Neural cell (in vitro differentiated cells): ENCODE measurements at regions not wholly inside any gene's neighbourhood (a gene's known extent, or its start where the extent isn't known, plus 50 kb on each side); places are given as distances from the start of the nearest gene placed in this dataset.
"Not testable (repeated sequence)": the region's sequence is repeated elsewhere in the genome, so short reads cannot be mapped to it uniquely, and the experiment has no call there.

ENCODE experiments used
- H2AFZ ChIP-seq: fragments of 200-600, 300-800 bp; sonication (generic), shearing (Covaris generic); 2 replicates; pipeline ENCODE4 v1.6.0; 2014; ENCODE audit warnings: low read depth, mild to moderate bottlenecking, antibody characterized with exemption, low read length, moderate library complexity
- H3F3A ChIP-seq: fragments of 200-600 bp; shearing (Covaris generic); 2 replicates; pipeline ENCODE4 v1.6.1; 2016; ENCODE audit warnings: mild to moderate bottlenecking, moderate library complexity, mixed read lengths, antibody characterized with exemption, low read length; ENCODE audit not compliant: insufficient read depth, poor library complexity, severe bottlenecking
- H3K27ac ChIP-seq: fragments of 200-600, 300-800 bp; sonication (generic), shearing (Covaris generic); 2 replicates; pipeline ENCODE4 v1.5.1; 2014; ENCODE audit warnings: mild to moderate bottlenecking, low read length, moderate library complexity
- H3K27me3 ChIP-seq: fragments of 300-800, 200-600 bp; sonication (generic), shearing (Covaris generic); 2 replicates; pipeline ENCODE4 v1.6.0; 2014; ENCODE audit warnings: mild to moderate bottlenecking, low read depth, low read length, moderate library complexity; ENCODE audit not compliant: insufficient read depth
- H3K36me3 ChIP-seq: fragments of 300-800, 200-600 bp; sonication (generic), shearing (Covaris generic); 2 replicates; pipeline ENCODE4 v1.5.1; 2014; ENCODE audit warnings: mild to moderate bottlenecking, antibody characterized with exemption, low read length, moderate library complexity; ENCODE audit not compliant: insufficient read depth
- H3K4me2 ChIP-seq: fragments of 300-800, 200-600 bp; sonication (generic), shearing (Covaris generic); 2 replicates; pipeline ENCODE4 v1.6.0; 2014; ENCODE audit warnings: mild to moderate bottlenecking, low read length
- H3K4me3 ChIP-seq: fragments of 300-800, 200-600 bp; sonication (generic), shearing (Covaris generic); 2 replicates; pipeline ENCODE4 v1.5.1; 2014; ENCODE audit warnings: mild to moderate bottlenecking, low read length, moderate library complexity
- H3K79me2 ChIP-seq: fragments of 200-600 bp; shearing (Covaris generic); replicated peaks from 2 replicates; pipeline ENCODE4 v1.6.0; 2014; ENCODE audit warnings: mild to moderate bottlenecking, low read length, moderate library complexity; ENCODE audit not compliant: insufficient read depth
- H3K9ac ChIP-seq: fragments of 300-800, 200-600 bp; sonication (generic), shearing (Covaris generic); 2 replicates; pipeline ENCODE4 v1.6.1; 2016; ENCODE audit warnings: mild to moderate bottlenecking, low read length, mixed read lengths
- H3K9me2 ChIP-seq: fragments of 200-600 bp; shearing (Covaris generic); 2 replicates; pipeline ENCODE4 v1.6.1; 2016; ENCODE audit warnings: mild to moderate bottlenecking, low read length, mixed read lengths; ENCODE audit not compliant: insufficient read depth
- H3K9me3 ChIP-seq: fragments of 200-600, 300-800 bp; sonication (generic), shearing (Covaris generic); 2 replicates; pipeline ENCODE4 v1.6.1; 2016; ENCODE audit warnings: mild to moderate bottlenecking, mixed run types, low read length, moderate library complexity, mixed read lengths
- H4K20me1 ChIP-seq: fragments of 200-600 bp; shearing (Covaris generic); 2 replicates; pipeline ENCODE4 v1.6.1; 2016; ENCODE audit warnings: mild to moderate bottlenecking, mixed run types; ENCODE audit not compliant: insufficient read depth
- CTCF ChIP-seq: fragments of 450-650 bp; IDR thresholded peaks from 2 replicates; pipeline ENCODE4 v1.5.1; 2014; ENCODE audit warnings: antibody characterized with exemption, mild to moderate bottlenecking, moderate library complexity; ENCODE audit not compliant: poor library complexity, severe bottlenecking
- EZH2 ChIP-seq: fragments of 200-600, 300-800 bp; shearing (Covaris generic), sonication (generic); IDR thresholded peaks from 2 replicates; pipeline ENCODE4 v1.6.1; 2014; ENCODE audit warnings: antibody characterized with exemption, low read length, borderline replicate concordance, mild to moderate bottlenecking; ENCODE audit not compliant: insufficient read depth, poor library complexity, severe bottlenecking
- MXI1 ChIP-seq: fragments of 450-650 bp; conservative IDR thresholded peaks from 2 replicates; pipeline ENCODE4 v1.6.1; 2014; ENCODE audit warnings: antibody characterized with exemption, mild to moderate bottlenecking; ENCODE audit not compliant: poor library complexity, severe bottlenecking
- POLR2AphosphoS5 ChIP-seq: IDR thresholded peaks from 2 replicates; pipeline ENCODE4 v1.6.1; 2012
- RAD21 ChIP-seq: fragments of 450-650 bp; conservative IDR thresholded peaks from 2 replicates; pipeline ENCODE4 v1.6.1; 2014; ENCODE audit warnings: antibody characterized with exemption, mild to moderate bottlenecking, moderate library complexity
- REST ChIP-seq: IDR thresholded peaks from 2 replicates; pipeline ENCODE4 v1.6.1; 2012; ENCODE audit warnings: borderline replicate concordance
- SMC3 ChIP-seq: fragments of 450-650 bp; conservative IDR thresholded peaks from 2 replicates; pipeline ENCODE4 v1.6.1; 2014; ENCODE audit warnings: antibody characterized with exemption, mild to moderate bottlenecking, moderate library complexity; ENCODE audit not compliant: poor library complexity
- TAF1 ChIP-seq: IDR thresholded peaks from 2 replicates; pipeline ENCODE4 v1.6.1; 2012; ENCODE audit warnings: low read depth

- no peak overlapping the region for H3K27ac ChIP-seq
- no peaks in the 10 kb centered on the region for H3F3A ChIP-seq
- H3K36me3 ChIP-seq, result no peaks in the 10 kb centered on the region
- no peaks in the 10 kb centered on the region for H3K9me3 ChIP-seq
- no peaks in the 10 kb centered on the region for H3K79me2 ChIP-seq
- no peaks in the 10 kb centered on the region for H3K9me2 ChIP-seq
- H3K27me3 ChIP-seq, result no peaks in the 10 kb centered on the region
- H3K9ac ChIP-seq, result no peak overlapping the region
- no peak overlapping the region for H2AFZ ChIP-seq
- TF ChIP-seq RAD21 (no peak), SMC3 (no peak), MXI1 (no peak), CTCF (no peak)
- no peaks in the 10 kb centered on the region for H4K20me1 ChIP-seq
- H3K4me2 ChIP-seq, result no peak overlapping the region
- H3K4me3 ChIP-seq, result no peak overlapping the region
Observed at GRCh38 chr13:21917086-21918015, 246.5 kb downstream of the FGF9 start.

GRCh38 chr13:21920802-21921201 is 249.9 kb downstream of the FGF9 start:
- H3K79me2 ChIP-seq, result not testable (repeated sequence)

GRCh38 chr13:21924958-21925357 is 254.1 kb downstream of the FGF9 start:
- no peak overlapping the region for H3K27ac ChIP-seq
- H3F3A ChIP-seq, result no peaks in the 10 kb centered on the region
- no peaks in the 10 kb centered on the region for H3K27me3 ChIP-seq
- H2AFZ ChIP-seq, result no peak overlapping the region
- no peak overlapping the region for H3K4me3 ChIP-seq
- no peaks in the 10 kb centered on the region for H4K20me1 ChIP-seq
- H3K4me2 ChIP-seq, result no peak overlapping the region
- no peaks in the 10 kb centered on the region for H3K9me2 ChIP-seq
- H3K9me3 ChIP-seq, result no peaks in the 10 kb centered on the region
- H3K36me3 ChIP-seq, result no peaks in the 10 kb centered on the region
- TF ChIP-seq REST, result no peak
- TF ChIP-seq CTCF, result no peak
- TF ChIP-seq SMC3, result no peak
- no peak for TF ChIP-seq POLR2AphosphoS5
- no peak for TF ChIP-seq TAF1
- TF ChIP-seq MXI1, result no peak
- TF ChIP-seq EZH2, result no peak
- no peaks in the 10 kb centered on the region for H3K79me2 ChIP-seq
- no peak overlapping the region for H3K9ac ChIP-seq

More at GRCh38 chr13:21920802-21921201, 249.9 kb downstream of the FGF9 start:
- H3K4me2 ChIP-seq, H3K36me3 ChIP-seq, H3K27ac ChIP-seq, H3K9ac ChIP-seq, H4K20me1 ChIP-seq, H3K9me2 ChIP-seq, H2AFZ ChIP-seq, H3K27me3 ChIP-seq, H3F3A ChIP-seq, H3K4me3 ChIP-seq, H3K9me3 ChIP-seq: not testable (repeated sequence)
